Cardiac septum (tissue), 1 donor: ENCODE measurements at regions not wholly inside any gene's neighbourhood (a gene's known extent, or its start where the extent isn't known, plus 50 kb on each side); places are given as distances from the start of the nearest gene placed in this dataset.
"Not testable (repeated sequence)": the region's sequence is repeated elsewhere in the genome, so short reads cannot be mapped to it uniquely, and the experiment has no call there.

Experiments used
- DNase-seq: peaks from one replicate; pipeline ENCODE4 v3.0.0-alpha.2; 2020; ENCODE audit warnings: low spot score
- intact Hi-C: fragments of 100-400 bp; cut with DNase I; formaldehyde crosslinking; loops from one replicate; pipeline ENCODE4 v1.14.0; 2022
- donor health status: DM: no; HTN: no; CAD: no.

DNA sequence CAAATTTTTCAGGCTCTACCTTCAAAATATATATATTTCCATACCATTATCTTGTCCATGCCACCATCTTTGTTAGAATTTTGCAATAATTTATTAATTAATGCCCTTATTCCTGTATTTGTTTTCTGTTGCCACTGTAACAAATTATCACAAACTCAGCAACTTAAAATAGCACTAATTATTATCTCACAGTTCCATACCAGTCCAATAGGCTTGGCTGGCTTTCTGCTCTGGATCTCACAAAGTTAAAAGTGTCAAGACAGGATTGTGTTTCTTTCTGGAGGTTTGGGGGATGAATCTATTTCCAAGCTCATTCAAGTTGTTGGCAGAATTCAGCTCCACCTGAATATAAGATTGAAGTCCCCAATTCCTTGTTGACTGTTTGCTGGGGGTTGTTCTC is 58.6 kb upstream of the SLC38A4 start:
- DNase-seq = no peak
- intact Hi-C loops = no loop called here

DNA sequence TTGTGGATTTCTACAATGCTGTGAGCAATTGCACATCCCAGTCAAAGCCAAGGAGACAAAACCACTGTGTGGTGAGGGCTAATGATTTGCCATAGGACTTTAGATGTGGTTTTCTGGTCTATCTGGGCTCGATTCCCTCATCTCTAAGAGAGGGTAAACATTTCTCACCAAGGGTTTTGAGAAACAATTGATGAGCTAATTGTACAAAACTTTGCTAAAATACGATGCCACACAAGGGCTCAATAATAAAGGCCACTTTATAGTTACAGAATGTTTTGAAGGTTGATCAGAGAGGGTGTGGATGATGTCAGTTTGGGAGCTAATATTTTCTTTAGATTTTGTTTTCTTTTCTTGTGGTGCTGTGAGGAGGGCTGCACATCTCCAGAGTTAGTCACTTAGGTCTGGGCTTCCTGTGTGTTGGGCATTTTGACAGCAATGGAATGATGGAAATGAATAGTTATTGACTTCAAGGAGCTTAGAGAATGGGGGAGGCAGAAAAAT is 60.8 kb upstream of the SLC38A4 start:
- DNase-seq = no peak
- intact Hi-C loops = no loop called here

DNA sequence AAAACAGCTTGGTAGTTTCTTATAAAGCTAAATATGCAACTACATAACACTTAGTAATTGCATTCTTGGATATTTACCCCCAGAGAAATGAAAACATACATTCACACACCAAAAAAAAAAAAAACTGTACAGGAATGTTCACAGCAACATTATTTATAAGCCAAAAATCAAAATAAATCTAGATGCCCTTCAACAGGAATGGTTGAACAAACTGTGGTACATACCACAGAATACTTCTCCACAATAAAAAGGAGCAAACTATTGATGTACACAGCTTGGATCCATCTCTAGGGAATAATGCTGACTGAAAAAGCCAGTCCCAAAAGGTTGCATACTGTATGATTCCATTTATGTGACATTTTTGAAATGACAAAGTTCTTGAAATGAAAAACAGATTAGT is 62.1 kb upstream of the SLC38A4 start:
- DNase-seq = no peak
- intact Hi-C loops = no loop called here

DNA sequence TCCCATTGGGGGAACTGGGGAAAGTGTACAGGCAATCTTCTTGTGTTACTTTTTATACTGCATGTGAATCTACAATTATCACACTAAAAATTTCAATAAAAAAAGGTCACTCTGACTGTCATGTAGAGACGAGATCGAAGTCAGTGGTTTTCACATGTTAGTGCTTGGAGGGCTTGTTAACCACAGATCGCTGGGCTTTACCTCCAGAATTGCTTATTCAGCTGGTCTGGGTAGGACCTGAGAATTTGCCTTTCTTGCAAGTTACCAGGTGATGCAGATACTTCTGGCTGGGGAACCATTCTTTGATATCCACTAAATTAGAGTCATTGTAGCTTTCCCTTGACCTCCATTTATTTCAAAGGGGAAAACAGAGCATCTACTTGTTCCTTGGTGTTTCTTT is 62.8 kb upstream of the SLC38A4 start:
- intact Hi-C loops = no loop called here
- no peak for DNase-seq

DNA sequence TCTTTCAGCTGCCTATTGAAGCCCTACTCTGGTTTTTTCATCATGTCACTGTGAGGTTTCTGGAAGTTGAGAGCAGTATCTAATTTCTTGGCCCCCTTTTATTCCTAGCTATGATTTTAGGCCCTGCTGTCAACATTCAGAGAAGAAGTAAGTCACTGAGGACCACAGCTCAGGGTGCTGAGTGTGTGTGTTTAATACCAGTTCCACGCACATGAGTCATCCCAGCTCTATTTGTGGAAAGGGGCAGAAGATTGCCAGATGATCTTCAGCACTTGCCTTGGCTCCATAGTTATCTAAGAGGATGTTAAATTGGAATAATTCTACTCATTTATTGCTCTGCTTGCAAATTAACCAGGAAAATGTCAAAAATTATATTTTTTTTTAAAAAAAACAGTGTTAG is 65.5 kb upstream of the SLC38A4 start:
- intact Hi-C loops = no loop called here
- DNase-seq = no peak

DNA sequence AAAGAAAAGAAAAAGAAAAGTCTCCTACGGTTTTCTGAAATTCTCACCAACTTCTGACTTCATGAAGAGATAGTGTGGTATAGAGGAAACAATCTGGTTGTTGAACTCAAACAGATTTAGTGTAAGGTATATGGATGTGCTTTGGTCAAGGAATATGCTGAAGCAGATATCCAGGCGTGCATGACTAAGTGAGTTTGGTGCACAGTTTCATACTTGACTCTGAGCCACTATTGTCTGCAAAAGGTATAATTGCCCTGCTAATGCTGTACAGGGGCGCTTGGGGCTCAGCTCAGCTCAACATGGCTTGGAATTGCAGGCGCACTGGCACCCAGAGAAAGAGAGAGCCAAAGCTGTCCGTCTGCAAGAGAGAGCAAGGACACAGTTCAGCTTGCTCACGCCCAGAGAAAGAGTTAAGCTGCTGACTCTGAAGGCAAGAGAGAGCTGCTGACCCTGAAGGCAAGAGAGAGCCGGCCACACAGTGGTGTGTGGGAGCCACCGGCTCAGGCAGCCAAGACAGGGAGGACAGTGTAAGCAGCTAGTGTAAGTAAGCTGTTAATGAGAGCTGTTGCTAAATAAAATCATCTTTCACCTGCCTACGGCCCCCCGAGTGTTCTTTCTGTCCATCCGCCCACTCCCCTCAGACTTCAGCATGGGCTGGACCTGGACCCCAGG is 66.4 kb upstream of the SLC38A4 start:
- DNase-seq = no peak
- intact Hi-C loops = no loop called here

DNA sequence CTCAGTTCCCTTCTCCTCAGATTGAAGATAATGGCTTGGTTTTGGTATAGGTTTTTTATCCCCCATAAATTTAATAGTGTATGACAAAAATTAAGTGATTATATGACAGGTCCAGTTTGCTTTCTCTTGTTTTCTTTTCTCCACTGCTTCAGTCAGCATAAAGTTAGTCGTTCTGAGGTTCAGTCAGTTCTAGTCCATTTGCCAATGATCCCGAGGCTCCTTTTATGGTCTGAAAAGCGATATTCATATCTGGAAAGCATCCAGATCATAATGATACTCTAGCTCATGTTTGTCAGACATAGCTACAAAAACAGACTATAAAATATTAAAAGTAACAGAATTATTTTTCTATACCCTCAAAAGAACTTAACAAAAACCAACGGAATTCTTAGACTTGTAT is 67.1 kb upstream of the SLC38A4 start:
- intact Hi-C loops = no loop called here
- no peak for DNase-seq

DNA sequence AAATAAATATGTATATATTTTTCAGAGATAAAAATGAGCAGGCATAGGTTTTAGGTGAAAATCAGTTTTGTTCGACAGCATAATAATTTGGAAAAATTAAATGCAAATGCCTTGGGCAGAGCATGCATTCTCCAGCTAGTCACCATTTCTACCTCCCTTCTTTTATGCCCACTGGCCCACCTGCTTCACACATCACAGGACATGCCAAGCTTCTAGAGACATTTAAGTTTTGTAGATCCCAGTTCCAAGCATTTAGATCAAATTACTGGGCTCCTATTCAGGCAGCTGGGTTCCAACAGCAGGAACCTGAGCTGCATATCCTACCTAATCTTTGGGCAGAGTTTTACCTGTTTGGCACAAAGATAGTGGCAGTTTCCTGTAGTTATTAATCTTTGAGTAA is 67.6 kb upstream of the SLC38A4 start:
- intact Hi-C loops = no loop called here
- DNase-seq = no peak

DNA sequence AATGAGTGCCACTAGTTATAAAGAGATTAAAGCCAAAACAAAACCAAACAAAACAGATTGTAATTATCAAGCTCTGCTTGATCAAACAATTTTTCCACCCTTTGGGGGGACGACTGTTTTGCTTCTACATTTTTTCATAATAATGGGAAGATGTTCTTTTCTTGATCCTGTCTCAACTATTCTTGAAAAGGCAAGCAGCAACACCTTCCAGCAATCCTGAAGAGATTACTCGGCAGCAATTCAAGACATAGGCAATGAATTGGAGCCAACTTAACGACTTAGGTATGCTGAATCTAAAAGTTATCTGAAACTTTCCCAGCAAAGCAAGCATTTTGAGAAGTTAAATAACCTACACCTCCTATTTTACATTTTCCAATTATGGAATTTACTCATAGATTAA is 69.9 kb upstream of the SLC38A4 start:
- intact Hi-C loops = no loop called here
- no peak for DNase-seq

DNA sequence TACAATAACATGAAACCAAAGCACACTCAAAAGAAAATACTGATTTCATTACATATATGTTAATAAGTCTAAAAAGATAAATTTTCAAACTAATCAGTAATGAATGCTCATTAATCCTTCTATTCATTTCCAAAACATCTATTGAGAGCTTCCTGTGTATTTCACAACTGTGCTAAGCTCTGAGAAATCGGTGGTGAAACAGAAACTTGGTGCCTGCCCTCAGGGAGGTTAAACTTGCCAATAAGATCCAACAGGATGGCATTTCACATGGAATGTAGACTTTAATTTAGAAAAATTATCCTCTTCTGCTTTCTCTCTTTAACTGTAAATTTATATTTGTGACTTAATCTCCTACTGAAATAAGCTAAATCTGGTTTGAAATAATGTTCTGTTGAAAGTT is 70.9 kb upstream of the SLC38A4 start:
- intact Hi-C loops = no loop called here
- no peak for DNase-seq

DNA sequence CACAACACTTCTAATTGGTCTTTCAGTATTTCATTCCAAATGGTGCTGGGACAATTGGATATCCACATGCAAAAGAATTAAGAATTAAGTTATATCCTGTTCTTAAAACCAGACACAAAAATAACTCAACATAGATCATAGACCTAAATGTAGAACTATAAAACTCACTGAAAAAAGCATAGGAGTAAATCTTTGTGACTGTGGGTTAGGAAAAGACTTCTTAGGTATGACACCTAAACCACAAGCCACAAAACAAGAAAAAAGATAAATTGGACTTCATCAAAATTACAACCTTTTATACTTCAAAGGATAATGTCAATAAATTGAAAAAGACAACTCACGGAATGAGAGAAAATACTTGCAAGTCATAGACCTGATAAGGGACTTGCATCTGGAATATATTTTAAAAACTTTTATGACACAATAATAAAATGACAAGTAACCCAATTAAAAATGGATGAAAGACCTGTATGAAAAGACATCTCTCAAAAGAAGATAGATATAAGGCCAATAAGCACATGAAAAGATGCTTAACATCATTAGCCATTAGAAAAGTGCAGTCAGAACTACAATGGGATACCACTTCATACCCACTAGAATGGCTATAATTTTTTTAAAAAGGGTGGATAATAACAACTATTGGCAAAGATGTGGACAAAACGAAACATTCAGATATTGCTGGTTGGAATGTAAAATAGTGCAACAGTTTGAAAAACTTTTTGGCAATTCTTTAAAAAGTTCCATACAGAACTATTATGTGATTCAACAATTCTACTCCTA is 72.5 kb upstream of the SLC38A4 start:
- no peak for DNase-seq
- intact Hi-C loops = no loop called here

DNA sequence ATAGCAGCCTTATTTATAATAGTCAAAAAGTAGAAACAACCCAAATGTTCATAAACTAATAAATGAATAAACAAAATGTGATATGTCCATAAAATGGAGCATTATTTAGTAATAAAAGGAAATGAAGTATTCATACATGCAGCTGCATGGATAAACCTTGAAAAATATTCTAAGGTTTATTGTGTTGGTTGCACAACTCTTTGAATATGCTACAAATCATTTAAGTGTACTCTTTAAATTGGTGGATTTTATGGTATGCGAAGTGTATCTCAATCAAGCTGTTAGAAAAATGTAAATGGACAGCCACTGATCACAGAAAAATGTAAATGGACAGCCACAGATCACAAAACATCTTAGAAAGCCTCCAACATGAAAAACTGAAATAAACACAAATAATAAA is 73.2 kb upstream of the SLC38A4 start:
- intact Hi-C loops = no loop called here
- DNase-seq = no peak

DNA sequence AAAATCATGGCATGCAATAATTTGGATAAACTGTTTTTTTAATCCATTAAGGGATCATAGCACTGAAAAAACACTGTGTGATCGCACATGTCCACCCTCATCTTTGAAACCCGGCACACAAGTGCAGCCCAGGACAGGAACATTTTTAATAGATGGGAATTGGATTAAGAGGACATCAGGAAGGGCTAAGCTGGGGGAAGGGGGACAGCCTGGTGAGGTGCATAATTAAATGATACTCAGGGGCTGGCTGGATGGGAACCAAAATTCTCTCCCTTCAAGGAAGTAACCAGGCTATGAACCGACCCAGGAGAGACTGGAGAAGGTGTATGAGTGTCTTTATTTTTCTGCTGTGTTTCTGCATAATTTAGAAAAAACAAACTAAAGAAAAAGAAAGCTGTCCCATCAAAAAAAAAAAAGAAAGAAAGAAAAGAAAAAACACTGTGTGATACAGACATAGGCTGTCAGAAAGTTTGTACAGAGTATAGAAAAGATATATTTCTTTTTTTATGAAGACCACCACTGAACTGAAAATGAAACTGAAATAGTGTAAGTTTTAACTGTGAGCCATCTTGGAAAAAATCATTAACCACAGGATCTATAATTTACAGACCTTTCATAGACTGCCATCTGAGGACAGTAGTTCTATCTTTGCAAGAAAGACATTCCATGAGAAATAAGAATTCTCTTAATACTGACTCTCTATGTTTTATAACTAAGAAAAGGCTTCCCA is 75.1 kb upstream of the SLC38A4 start:
- intact Hi-C loops = no loop called here

DNA sequence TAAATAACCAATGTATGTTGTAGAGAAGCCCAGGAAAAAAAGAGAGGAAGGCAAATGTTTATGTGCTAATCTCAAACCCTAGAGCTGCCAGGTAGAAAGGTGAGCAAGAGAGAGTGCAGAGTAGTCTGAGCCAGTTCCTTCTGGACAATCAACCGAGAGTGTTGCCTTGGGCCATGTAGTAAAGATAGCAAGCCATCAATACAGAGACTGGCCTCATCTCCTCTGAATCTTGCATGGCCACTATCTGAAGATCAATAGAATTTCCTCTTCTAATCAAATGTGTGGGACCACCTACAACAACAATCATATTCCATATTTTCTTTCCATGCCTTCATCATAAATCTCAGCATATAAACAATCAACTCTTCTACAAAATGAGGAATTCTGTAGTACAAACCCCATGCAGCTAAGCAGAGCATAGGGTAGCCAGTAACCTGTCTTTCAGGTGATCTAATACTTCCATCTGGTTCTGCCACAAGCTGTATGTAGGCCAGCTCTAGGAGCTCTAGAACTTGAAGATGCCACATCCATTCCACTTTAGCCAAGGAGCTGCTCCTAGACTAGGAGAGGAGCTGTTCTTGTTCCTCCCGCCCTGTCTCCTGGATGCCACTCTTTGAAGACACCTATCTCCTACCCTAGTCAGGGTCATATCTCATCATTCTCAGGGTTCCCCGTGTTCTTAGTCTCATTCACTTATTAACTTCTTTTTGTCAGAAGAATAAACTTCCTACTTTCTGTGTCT is 75.8 kb upstream of the SLC38A4 start:
- no peak for DNase-seq
- intact Hi-C loops = no loop called here

More for the DNA sequence above, 75.1 kb upstream of the SLC38A4 start:
- no peak for DNase-seq

DNA sequence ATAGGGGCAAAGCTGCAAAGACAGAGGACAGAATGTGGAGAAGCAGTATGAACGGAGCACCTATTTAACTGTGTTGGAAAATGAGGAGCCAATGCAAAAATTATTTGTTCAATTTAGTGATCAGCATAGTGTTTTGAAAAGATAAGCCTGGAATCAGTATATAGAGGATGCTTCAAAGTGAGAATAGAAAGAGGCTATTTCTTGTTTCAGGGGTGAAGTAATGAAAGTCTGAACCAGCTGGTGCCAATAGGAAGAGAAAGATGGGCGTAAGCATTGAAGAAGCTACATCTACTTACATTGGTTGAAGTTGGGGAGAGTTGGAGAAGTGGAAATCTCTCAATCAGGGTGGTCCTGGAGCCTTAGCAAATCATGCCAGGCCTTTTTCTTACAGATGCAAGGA is 77.3 kb upstream of the SLC38A4 start:
- DNase-seq = no peak
- intact Hi-C loops = no loop called here

DNA sequence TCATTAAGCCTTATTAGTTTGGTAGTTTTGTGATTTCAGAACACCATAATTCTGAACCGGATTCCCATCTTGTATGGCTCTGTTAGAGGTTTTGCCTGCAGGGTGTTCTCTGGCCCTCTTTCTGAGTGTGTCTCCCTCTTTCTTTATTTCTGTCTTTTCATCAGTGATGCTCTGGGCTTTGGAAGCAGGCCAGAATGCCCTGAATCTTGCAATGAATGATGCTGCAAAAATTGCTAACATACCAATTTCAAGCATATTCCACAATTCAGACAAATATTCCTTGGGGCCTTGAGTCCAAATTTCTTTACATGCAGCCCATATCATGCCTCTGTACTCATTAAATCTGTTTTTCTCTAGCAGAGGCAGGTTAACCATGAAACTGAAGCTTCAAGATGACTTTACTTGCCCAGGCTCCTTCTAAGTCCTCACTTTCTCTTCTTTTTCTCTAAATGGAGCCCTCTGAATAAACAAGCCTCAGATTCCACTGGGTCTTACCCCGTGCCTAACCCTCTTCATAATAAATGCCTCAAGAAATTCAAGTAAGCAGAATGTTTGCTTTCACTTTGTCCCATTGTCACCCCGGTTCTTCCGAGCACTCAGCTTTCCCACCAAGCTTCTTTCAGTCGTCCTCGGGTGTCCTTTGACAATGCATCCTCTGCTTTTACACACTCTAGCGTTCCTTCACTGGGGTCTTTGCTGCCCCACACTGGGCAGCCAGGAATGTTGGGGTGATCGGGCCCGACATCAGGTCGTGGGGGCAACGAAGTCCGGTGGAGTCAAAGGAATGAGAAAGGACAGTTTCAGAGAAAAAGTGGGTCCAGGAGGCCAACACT is 78.8 kb upstream of the SLC38A4 start:
- intact Hi-C loops = no loop called here
- DNase-seq = no peak

DNA sequence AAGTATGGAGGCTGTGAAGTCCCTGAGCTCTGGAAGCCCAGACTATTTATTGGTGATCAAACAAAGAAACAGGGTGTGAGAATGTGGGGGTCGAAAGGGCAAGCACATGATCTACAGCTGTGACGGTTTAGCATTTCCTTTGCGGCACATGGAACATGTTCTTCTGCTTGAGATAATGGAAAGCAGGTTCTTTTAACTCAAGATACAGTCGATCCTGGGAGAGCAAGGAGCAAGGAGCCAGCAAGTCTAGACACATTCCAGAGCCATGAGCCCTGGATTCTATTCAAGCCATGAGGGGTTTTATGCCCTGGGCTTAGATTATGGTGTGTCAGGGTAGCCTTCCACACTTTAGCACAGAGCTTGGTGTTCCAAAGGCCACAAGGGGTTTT is 79.4 kb upstream of the SLC38A4 start:
- DNase-seq, intact Hi-C loops: not testable (repeated sequence)

DNA sequence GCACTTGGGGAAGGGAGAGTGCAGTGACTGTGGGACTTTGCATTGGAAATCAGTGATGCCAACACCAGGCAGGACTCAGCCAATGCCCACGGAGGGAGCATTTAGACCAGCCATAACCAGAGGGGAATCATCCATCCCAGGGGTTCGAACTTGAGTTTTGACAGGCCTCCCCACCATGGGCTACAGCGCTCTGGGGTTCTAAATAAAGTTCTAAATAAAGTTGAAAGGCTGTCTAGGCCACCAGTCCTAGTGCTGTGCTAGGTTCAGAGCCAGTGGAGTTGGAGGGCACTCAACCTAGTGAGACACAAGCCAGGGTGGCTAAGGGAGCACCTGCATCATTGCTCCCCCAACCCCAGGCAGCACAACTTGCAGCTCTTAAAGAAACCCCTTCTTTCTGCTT is 82.0 kb upstream of the SLC38A4 start:
- DNase-seq = no peak
- intact Hi-C loops = no loop called here

DNA sequence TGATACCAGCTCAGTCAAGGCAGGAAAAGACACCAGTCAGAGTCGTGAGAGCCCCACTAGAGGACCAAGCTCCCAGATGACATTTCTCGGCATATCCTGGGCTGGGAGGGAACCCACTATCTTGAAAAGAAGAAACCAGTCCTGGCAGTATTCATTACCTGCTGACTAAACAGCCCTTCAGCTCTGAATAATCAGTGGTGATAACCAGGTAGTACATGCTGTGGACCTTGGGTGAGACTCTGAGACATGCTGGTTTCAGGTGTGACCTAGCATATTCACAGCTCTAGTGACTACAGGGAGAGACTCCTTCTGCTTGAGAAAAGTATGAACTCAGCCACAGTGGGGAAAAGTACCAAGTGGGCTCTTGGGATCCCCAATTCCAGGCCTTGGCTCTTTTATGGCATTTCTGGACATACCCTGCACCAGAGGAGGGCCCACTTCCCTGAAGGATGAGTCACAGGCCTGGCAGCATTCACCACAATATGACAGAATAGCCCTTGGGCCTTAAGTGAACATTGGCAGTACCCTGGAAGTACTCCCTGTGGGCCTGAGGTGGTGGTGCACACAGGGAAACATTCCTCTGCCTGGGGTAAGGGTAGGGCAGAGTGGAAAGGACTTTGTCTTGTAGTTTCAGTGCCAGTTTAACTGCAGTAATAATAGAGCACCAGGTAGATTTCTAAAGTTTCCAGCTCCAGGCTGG is 82.6 kb upstream of the SLC38A4 start:
- DNase-seq = no peak
- intact Hi-C loops = no loop called here
